ENCODE measurements at regions not wholly inside any gene's neighbourhood (a gene's known extent, or its start where the extent isn't known, plus 50 kb on each side); places are given as distances from the start of the nearest gene placed in this dataset.

- DNase-seq = no peak
- WGBS, 3 donors = 49 to 73% (median 62%) methylated on average over 1 of the region's 1 CpG
- Histone ChIP-seq H3K4me3 (no peak overlapping the region), H3K27ac (no peak overlapping the region), H3K36me3 (no peaks in the 10 kb centered on the region), H3K9me3 (no peaks in the 10 kb centered on the region), H3K4me1 (ENCODE audit: insufficient read depth) (no peaks in the 10 kb centered on the region), H3K27me3 (no peaks in the 10 kb centered on the region)
- TF ChIP-seq CTCF (IDR thresholded peaks at IDR 0.05) (no peak), POLR2A (IDR thresholded peaks at IDR 0.05) (no peak), EP300 (IDR thresholded peaks at IDR 0.05) (no peak)
- intact Hi-C loops (cut with DNase I) = no loop called here
Measured at GRCh38 chr4:43244688-43245382, 352.3 kb downstream of the GRXCR1 start.

GRCh38 chr4:43251841-43252240 lies 359.3 kb downstream of the GRXCR1 start:
- Histone ChIP-seq H3K4me1 (ENCODE audit: insufficient read depth) (no peaks in the 10 kb centered on the region), H3K27ac (no peak overlapping the region), H3K4me3 (no peak overlapping the region), H3K9me3 (no peaks in the 10 kb centered on the region), H3K36me3 (no peaks in the 10 kb centered on the region), H3K27me3 (no peaks in the 10 kb centered on the region)
- 45 to 57% (median 55%) methylated on average over 2 of the region's 2 CpGs for WGBS, 3 donors
- TF ChIP-seq CTCF (IDR thresholded peaks at IDR 0.05) (no peak), POLR2A (IDR thresholded peaks at IDR 0.05) (no peak), EP300 (IDR thresholded peaks at IDR 0.05) (no peak)
- DNase-seq = no peak
- intact Hi-C loops (cut with DNase I) = no loop called here

- H3K9me3 ChIP-seq = no peaks in the 10 kb centered on the region
- H3K27ac ChIP-seq = no peak overlapping the region
- intact Hi-C loops (cut with DNase I) = no loop called here
- TF ChIP-seq CTCF (IDR thresholded peaks at IDR 0.05) = no peak
- TF ChIP-seq EP300 (IDR thresholded peaks at IDR 0.05) = no peak
- no peak for TF ChIP-seq POLR2A (IDR thresholded peaks at IDR 0.05)
- no peaks in the 10 kb centered on the region for H3K36me3 ChIP-seq
- DNase-seq = no peak
- no peak overlapping the region for H3K4me3 ChIP-seq
- H3K27me3 ChIP-seq = no peaks in the 10 kb centered on the region
- no peaks in the 10 kb centered on the region for H3K4me1 ChIP-seq (ENCODE audit: insufficient read depth)
Measured at GRCh38 chr4:43253541-43253940, 361.0 kb downstream of the GRXCR1 start.

- H3K4me1 ChIP-seq (ENCODE audit: insufficient read depth) = no peaks in the 10 kb centered on the region
- H3K27ac ChIP-seq = no peak overlapping the region
- no peak for DNase-seq
- H3K27me3 ChIP-seq = no peaks in the 10 kb centered on the region
- TF ChIP-seq POLR2A (IDR thresholded peaks at IDR 0.05) (no peak), EP300 (IDR thresholded peaks at IDR 0.05) (no peak), CTCF (IDR thresholded peaks at IDR 0.05) (no peak)
- intact Hi-C loops (cut with DNase I) = no loop called here
- H3K36me3 ChIP-seq = no peaks in the 10 kb centered on the region
- H3K4me3 ChIP-seq = no peak overlapping the region
- H3K9me3 ChIP-seq = no peaks in the 10 kb centered on the region
Measured at GRCh38 chr4:43264730-43265129, 372.2 kb downstream of the GRXCR1 start.
